Stimulated activated CD8-positive, alpha-beta memory T cell treated with anti-CD3 and anti-CD28 coated beads, Interleukin-15, amount 100 ng/mL, for 48 hours (primary cell): ENCODE measurements at regions not wholly inside any gene's neighbourhood (a gene's known extent, or its start where the extent isn't known, plus 50 kb on each side); places are given as distances from the start of the nearest gene placed in this dataset.

ENCODE experiments used
- DNase-seq, 2 donors: peaks; one replicate each; pipeline ENCODE4 v3.0.0-alpha.2; 2020; ENCODE audit warnings: low read depth in 2 of 2

- no peak for DNase-seq
These were observed 190.1 kb downstream of the HLX start for GRCh38 chr1:221069178-221069903.

- DNase-seq: no peak
These were observed 190.7 kb downstream of the HLX start for GRCh38 chr1:221069986-221070385.

- DNase-seq: no peak
These were observed 192.5 kb downstream of the HLX start for GRCh38 chr1:221071777-221072176.

DNA sequence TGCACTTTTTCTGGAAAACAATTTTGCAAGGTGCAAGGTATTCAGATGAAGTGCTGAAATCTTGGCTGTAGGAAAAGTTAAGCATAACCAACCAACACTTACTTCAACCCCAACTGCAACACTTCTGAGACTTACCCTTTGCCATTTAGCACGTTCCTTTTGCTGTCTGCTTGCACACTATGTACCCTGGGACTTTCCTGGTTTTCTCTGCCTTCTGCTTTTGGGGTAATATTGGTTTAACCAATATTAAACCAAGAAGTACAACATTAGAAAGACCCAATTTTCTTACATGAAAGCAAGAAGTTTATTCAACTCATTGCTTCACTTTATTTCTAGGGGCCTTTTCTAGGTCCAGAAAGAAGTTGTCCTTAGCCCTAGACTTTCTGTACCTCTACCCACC is 193.0 kb downstream of the HLX start:
- no peak for DNase-seq

DNA sequence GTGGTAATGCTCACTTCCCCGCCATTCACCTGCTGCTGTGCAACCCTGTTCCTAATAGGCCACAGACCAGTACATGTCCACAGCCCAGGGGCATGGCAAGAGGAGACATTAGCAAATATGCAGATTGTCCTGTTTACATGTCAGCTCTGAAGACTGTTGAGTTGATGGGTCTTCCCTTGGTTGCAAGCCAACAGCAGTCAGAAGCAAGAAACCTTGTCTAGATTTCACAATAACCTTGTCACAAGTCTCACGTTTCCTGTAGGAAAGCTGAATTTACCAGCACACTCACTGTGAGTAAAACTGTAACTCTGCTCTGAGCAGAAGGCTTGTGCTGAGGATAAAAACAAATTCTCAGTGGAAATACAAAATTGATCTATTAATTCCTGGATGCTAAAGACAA is 195.1 kb downstream of the HLX start:
- no peak for DNase-seq

GRCh38 chr1:221075911-221076310 is 196.7 kb downstream of the HLX start:
- DNase-seq: no peak

DNA sequence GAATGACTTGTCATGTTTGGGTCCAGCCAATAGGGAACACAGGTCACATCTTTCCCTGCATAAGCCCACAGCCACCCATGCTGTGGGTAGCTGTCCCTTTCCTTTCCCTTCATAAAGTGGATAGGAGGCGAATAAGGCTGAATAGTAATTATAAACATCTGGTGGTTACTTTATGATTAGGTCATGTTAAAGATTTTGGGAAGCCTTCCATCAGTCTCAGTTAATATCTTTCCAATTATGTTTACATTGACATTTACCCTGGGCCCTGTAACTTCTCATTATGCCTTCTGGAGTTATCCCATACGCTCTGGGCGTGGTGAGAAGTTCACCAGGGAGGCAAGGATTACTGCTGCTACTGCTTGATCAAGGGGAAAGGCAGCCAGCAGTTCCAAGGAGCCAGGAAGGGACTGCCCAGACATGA is 197.2 kb downstream of the HLX start:
- DNase-seq: no peak

GRCh38 chr1:221078260-221078965 is 199.2 kb downstream of the HLX start:
- DNase-seq: no peak

- DNase-seq: no peak
These were observed 204.7 kb downstream of the HLX start for GRCh38 chr1:221083902-221084301.

- no peak for DNase-seq
These were observed 205.4 kb downstream of the HLX start for GRCh38 chr1:221084681-221085080.

DNA sequence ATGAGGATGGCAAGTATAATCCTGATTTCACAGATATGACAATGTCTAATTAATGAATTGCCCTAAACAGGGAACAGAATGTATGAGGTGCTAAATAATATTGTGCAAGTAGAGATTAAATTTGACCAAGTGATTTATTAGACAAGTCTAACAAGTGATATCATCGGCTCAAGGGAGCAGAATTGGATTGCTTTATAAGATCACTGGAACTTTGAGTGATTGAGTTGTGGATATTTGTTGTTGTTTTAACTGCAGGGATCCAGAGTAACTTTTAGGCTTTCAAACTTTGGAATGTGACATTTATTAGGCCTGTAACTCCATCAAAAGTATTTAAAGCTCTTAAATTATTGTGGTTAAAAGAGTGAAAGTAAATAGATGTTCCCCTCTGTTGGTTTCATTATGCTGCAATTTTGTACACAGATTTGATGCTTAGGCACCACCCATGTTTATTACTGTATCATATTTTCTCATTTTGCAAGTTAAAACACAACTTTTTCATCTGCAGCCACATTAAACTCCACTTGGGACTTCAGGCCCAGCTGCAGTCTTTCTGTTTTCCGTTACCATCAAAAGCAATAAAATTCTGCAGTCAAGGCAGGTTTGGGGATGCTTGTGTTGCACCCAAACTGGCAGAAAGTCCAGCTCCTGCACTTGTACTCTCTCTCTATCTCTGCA is 206.6 kb downstream of the HLX start:
- DNase-seq: no peak

GRCh38 chr1:221087919-221088318 is 208.7 kb downstream of the HLX start:
- no peak for DNase-seq

DNA sequence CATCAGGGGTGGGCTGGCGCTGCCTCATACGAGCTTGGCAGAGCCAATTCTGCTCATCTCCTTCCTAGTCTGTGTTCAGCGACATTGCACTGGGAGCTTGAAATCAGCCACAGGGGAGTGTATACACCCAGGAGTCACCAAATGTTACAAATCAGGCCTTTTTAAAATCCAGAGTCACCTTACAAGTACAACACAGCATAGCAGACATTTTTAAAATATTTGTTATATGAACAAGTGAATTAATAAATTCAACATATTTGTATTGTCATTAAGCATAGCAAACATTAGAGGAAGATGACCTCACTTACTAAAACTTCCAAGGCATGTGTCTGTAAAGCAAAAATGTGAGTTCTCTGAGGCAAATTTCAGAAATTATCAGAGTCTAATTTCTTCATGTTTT is 210.0 kb downstream of the HLX start:
- DNase-seq: no peak

GRCh38 chr1:221089803-221090202 is 210.6 kb downstream of the HLX start:
- DNase-seq: no peak

DNA sequence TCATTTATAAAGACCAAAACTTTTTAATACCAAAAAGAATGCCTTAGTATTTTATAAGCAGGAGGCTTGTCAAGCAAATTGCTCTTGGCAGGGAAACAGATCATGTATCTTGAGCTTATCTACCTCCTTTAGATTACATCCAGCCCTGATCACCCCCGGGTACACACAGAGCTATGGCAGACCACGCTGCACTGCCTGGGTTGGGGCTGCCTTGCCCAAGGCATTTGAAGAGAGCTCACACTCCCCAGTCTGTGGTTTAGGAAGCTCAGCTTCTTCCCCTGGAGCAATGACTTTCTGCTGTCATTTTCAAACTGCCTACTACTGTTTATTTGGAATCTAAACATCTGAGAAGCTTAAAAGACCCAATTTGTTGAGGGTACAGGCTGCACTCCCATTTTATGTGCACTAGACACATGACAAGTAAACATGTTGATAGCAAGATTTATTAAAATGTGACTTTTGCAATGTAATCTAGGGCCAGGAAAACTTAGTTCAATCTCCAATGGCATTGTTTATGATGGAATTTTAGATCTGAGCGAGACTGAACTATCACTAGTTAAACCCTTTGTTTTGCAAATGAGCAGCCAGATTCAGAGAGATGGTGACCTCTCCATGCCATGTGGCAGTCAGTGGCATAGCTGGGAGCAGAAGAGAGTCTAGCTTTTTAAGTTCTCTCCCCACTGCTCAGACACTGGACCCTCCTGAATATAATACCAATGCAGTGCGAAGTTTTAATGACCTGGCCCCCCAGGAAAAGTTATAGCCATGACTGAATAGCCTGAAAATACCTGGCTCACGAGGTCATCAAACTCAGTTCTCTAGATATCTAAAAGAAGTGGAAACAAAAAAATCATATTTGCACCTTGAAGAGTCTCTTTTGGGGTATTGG is 214.9 kb downstream of the HLX start:
- no peak for DNase-seq

GRCh38 chr1:221097479-221098281 is 218.4 kb downstream of the HLX start:
- DNase-seq: no peak

DNA sequence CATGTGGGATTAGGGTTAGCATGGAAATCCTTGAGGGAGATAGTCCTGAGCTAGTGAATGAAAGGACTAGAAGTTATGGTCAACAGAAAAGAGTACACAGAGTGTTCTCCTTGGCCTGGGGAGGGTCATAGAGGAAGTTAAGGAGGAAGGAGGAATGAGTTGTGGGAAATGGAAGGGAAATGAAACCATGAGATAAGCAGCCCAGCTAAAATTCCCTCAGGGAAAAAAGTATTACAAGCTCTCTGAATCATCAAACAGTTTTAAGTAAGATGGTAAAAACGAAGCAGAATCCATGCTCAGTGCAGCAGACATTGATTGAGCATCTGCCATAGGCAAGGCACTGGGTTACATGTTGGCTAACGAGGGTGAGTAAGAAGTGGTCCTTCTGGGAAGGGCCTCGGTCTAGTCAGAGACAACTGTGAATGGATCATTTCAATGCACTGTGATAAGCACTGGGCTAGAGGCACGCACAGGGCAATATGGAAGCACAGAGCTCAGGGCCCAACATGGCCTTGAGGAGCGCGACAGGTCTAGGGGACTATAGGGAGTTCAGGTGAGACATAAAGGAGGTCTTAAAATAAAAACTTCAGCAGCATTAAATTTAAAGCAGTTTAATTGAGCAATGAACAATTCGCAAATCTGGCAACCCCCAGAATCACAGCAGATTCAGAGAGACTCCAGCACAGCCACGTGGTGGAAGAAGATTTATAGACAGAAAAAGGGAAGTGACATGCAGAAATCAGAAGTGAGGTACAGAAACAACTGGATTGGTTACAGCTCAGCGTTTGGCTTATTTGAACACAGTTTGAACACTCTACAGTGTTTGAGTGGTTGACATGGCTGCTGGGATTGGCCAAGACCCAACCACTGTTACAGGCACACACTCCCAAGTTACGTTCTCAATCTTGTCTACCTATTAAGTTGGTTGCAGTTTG is 219.5 kb downstream of the HLX start:
- DNase-seq: no peak

DNA sequence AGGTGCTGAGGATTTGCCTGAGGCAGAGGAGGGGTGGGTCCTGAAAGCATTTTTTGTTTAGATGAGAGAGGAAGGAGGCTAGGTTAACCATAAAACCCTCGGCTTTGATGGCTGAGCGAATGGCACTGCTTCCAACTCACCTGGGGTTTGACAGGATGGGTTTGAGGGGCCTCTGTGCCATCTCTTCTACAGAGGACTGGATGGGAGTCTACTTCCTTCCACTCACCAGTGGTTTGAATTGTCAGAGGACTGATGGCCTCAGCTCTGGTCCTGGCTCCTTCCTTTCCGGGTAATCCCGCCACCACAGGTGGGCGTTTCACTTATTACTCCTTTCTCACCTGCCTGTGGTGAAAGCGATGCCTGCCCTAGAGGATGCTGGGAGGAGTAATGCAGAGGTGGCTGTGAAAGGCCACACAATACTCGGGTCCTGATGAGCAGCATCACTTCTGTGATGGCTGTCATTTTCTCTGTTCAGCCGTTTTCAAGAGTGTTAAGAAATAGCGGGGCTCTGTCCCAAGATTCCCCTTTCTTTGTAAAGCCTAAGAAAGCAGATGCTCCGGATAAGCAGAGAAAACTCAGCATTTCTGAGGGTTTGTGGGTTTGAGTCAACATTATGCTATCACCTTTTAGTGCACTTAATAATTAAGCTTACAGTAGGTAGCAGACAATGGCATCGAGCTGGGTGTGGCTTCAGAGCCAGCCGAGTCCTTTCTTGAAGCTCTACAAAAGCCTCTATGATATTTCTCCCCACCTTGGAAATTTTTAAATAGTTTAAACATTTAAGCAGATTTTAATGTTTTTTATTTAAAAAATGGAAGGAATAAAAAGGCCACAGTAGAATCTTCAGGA is 220.7 kb downstream of the HLX start:
- DNase-seq: peak; percentile 3 to 12

GRCh38 chr1:221100611-221101010 is 221.4 kb downstream of the HLX start:
- DNase-seq: no peak
